ENCODE measurements at regions not wholly inside any gene's neighbourhood (a gene's known extent, or its start where the extent isn't known, plus 50 kb on each side); places are given as distances from the start of the nearest gene placed in this dataset.

- no peak for DNase-seq (ENCODE audit: low read depth)
Observed at GRCh38 chr7:131226514-131226865, 101.2 kb upstream of the MKLN1 start.

GRCh38 chr7:131231381-131232220, 96.1 kb upstream of the MKLN1 start:
- DNase-seq (ENCODE audit: low read depth), result peak; percentile 22

GRCh38 chr7:131232768-131233167, 94.9 kb upstream of the MKLN1 start:
- DNase-seq (ENCODE audit: low read depth), result no peak

- DNase-seq (ENCODE audit: low read depth), result no peak
Observed at GRCh38 chr7:131233193-131233592, 94.5 kb upstream of the MKLN1 start.

- DNase-seq (ENCODE audit: low read depth), result no peak
Observed at GRCh38 chr7:131234719-131235488, 92.8 kb upstream of the MKLN1 start.

- DNase-seq (ENCODE audit: low read depth), result peak; percentile 71
Observed at GRCh38 chr7:131235489-131236317, 92.0 kb upstream of the MKLN1 start.

- DNase-seq (ENCODE audit: low read depth), result no peak
Observed at GRCh38 chr7:131236318-131236672, 91.4 kb upstream of the MKLN1 start.

GRCh38 chr7:131238347-131238931, 89.2 kb upstream of the MKLN1 start:
- no peak for DNase-seq (ENCODE audit: low read depth)

GRCh38 chr7:131241386-131241785, 86.3 kb upstream of the MKLN1 start:
- DNase-seq (ENCODE audit: low read depth), result no peak

- DNase-seq (ENCODE audit: low read depth), result no peak
Observed at GRCh38 chr7:131242123-131242650, 85.5 kb upstream of the MKLN1 start.

GRCh38 chr7:131244259-131244852, 83.3 kb upstream of the MKLN1 start:
- DNase-seq (ENCODE audit: low read depth), result no peak

- DNase-seq (ENCODE audit: low read depth), result no peak
Observed at GRCh38 chr7:131249003-131249402, 78.7 kb upstream of the MKLN1 start.

GRCh38 chr7:131249483-131249882, 78.2 kb upstream of the MKLN1 start:
- no peak for DNase-seq (ENCODE audit: low read depth)

- no peak for DNase-seq (ENCODE audit: low read depth)
Observed at GRCh38 chr7:131250331-131250730, 77.3 kb upstream of the MKLN1 start.

- no peak for DNase-seq (ENCODE audit: low read depth)
Observed at GRCh38 chr7:131251371-131251770, 76.3 kb upstream of the MKLN1 start.

GRCh38 chr7:131252976-131253375, 74.7 kb upstream of the MKLN1 start:
- no peak for DNase-seq (ENCODE audit: low read depth)

- no peak for DNase-seq (ENCODE audit: low read depth)
Observed at GRCh38 chr7:131254211-131254610, 73.5 kb upstream of the MKLN1 start.

- no peak for DNase-seq (ENCODE audit: low read depth)
Observed at GRCh38 chr7:131255242-131255641, 72.4 kb upstream of the MKLN1 start.

GRCh38 chr7:131261476-131261994, 66.1 kb upstream of the MKLN1 start:
- DNase-seq (ENCODE audit: low read depth), result no peak

- DNase-seq (ENCODE audit: low read depth), result no peak
Observed at GRCh38 chr7:131265227-131265626, 62.4 kb upstream of the MKLN1 start.

- DNase-seq (ENCODE audit: low read depth), result no peak
Observed at GRCh38 chr7:131267631-131268030, 60.0 kb upstream of the MKLN1 start.
